HEK293 (cell line): ENCODE measurements at regions not wholly inside any gene's neighbourhood (a gene's known extent, or its start where the extent isn't known, plus 50 kb on each side); places are given as distances from the start of the nearest gene placed in this dataset.

Experiments used
- CTCF ChIA-PET: fragments of 350-600 bp; formaldehyde crosslinking; extraction: SDS; loops from one replicate; lab custom pipeline; 2021; ENCODE audit warnings: antibody characterized with exemption; lab: Yijun Ruan, JAX
- POLR2A ChIA-PET: fragments of 300-600 bp; formaldehyde crosslinking; extraction: SDS; loops from one replicate; lab custom pipeline; 2020; ENCODE audit warnings: antibody characterized with exemption, inconsistent platforms; lab: Yijun Ruan, JAX
- H3K27ac ChIP-seq: fragments of 200-500 bp; sonication (Bioruptor generic); 2 replicates; pipeline ENCODE4 v1.5.1; 2014; ENCODE audit warnings: low read depth, low read length, control low read depth, inconsistent platforms; ENCODE audit errors: extremely low read depth
- H3K36me3 ChIP-seq, 2 experiments: fragments of 200-500 bp in 1 of 2; sonication (Bioruptor generic) in 1 of 2; 1 replicate in 1 of 2; 2 replicates in 1 of 2; pipeline ENCODE4 v1.5.1; 2014 to 2017; ENCODE audit warnings: inconsistent platforms in 2 of 2, low read length in 2 of 2; ENCODE audit not compliant: control insufficient read depth in 2 of 2, insufficient read depth in 1 of 2
- H3K4me1 ChIP-seq: fragments of 200-500 bp; sonication (Bioruptor generic); 2 replicates; pipeline ENCODE4 v1.5.1; 2014; ENCODE audit warnings: mild to moderate bottlenecking, low read length, inconsistent platforms; ENCODE audit not compliant: control insufficient read depth, insufficient read depth
- H3K4me3 ChIP-seq: 2 replicates; pipeline ENCODE4 v1.5.1; 2011; ENCODE audit warnings: low read depth, mild to moderate bottlenecking, control low read depth, low read length, moderate library complexity
- H3K9me3 ChIP-seq: fragments of 200-500 bp; sonication (Bioruptor generic); 2 replicates; pipeline ENCODE4 v1.5.1; 2014; ENCODE audit warnings: low read depth, low read length, inconsistent platforms; ENCODE audit not compliant: control insufficient read depth, insufficient read depth
- BCL11A ChIP-seq: fragments of 450-650 bp; formaldehyde crosslinking; IDR thresholded peaks from 2 replicates; pipeline ENCODE4 v1.5.1; 2016; ENCODE audit warnings: low read depth, missing biosample characterization, missing genetic modification characterization
- FEZF1 ChIP-seq: fragments of 450-650 bp; formaldehyde crosslinking; IDR thresholded peaks from 2 replicates; pipeline ENCODE4 v1.5.1; 2016; ENCODE audit warnings: missing biosample characterization, missing genetic modification characterization
- HOXD13 ChIP-seq: sonication (generic); formaldehyde crosslinking; IDR thresholded peaks from 2 replicates; pipeline ENCODE4 v1.8.0; 2022; ENCODE audit warnings: missing genetic modification reagents, borderline replicate concordance
- KLF7 ChIP-seq: fragments of 450-650 bp; formaldehyde crosslinking; IDR thresholded peaks from 2 replicates; pipeline ENCODE4 v1.5.1; 2016; ENCODE audit warnings: missing biosample characterization, missing genetic modification characterization, borderline replicate concordance
- KLF8 ChIP-seq: fragments of 450-650 bp; formaldehyde crosslinking; IDR thresholded peaks from 2 replicates; pipeline ENCODE4 v1.5.1; 2016; ENCODE audit warnings: missing biosample characterization, missing genetic modification characterization
- KLF9 ChIP-seq: fragments of 450-650 bp; formaldehyde crosslinking; IDR thresholded peaks from 2 replicates; pipeline ENCODE4 v1.5.1; 2016; ENCODE audit warnings: missing biosample characterization, missing genetic modification characterization, low read depth
- ZBTB1 ChIP-seq: fragments of 450-650 bp; formaldehyde crosslinking; IDR thresholded peaks from 2 replicates; pipeline ENCODE4 v1.5.1; 2016; ENCODE audit warnings: missing biosample characterization, missing genetic modification characterization
- ZBTB21 ChIP-seq: fragments of 450-650 bp; formaldehyde crosslinking; IDR thresholded peaks from 2 replicates; pipeline ENCODE4 v1.5.1; 2017; ENCODE audit warnings: missing biosample characterization, missing genetic modification characterization
- ZBTB49 ChIP-seq: fragments of 450-650 bp; formaldehyde crosslinking; IDR thresholded peaks from 2 replicates; pipeline ENCODE4 v1.5.1; 2016; ENCODE audit warnings: missing biosample characterization, missing genetic modification characterization, low read depth
- ZFP41 ChIP-seq: fragments of 450-650 bp; formaldehyde crosslinking; IDR thresholded peaks from 2 replicates; pipeline ENCODE4 v1.5.1; 2016; ENCODE audit warnings: missing biosample characterization, missing genetic modification characterization, borderline replicate concordance
- ZNF138 ChIP-seq: fragments of 450-650 bp; formaldehyde crosslinking; IDR thresholded peaks from 2 replicates; pipeline ENCODE4 v1.5.1; 2016; ENCODE audit warnings: missing biosample characterization, missing genetic modification characterization, borderline replicate concordance
- ZNF148 ChIP-seq: fragments of 450-650 bp; formaldehyde crosslinking; IDR thresholded peaks from 2 replicates; pipeline ENCODE4 v1.5.0; 2017; ENCODE audit warnings: missing biosample characterization, missing genetic modification characterization, borderline replicate concordance
- ZNF221 ChIP-seq: fragments of 450-650 bp; formaldehyde crosslinking; IDR thresholded peaks from 2 replicates; pipeline ENCODE4 v1.5.1; 2017; ENCODE audit warnings: missing biosample characterization, missing genetic modification characterization, borderline replicate concordance
- ZNF302 ChIP-seq: fragments of 450-650 bp; formaldehyde crosslinking; IDR thresholded peaks from 2 replicates; pipeline ENCODE4 v1.5.1; 2016; ENCODE audit warnings: missing biosample characterization, missing genetic modification characterization, low read depth
- ZNF501 ChIP-seq: fragments of 450-650 bp; formaldehyde crosslinking; IDR thresholded peaks from 2 replicates; pipeline ENCODE4 v1.5.1; 2016; ENCODE audit warnings: missing biosample characterization, missing genetic modification characterization
- ZNF529 ChIP-seq: fragments of 450-650 bp; formaldehyde crosslinking; IDR thresholded peaks from 2 replicates; pipeline ENCODE4 v1.5.1; 2017; ENCODE audit warnings: missing genetic modification characterization, missing biosample characterization; ENCODE audit not compliant: insufficient replicate concordance
- ZNF596 ChIP-seq: fragments of 450-650 bp; IDR thresholded peaks from 2 replicates; pipeline ENCODE4 v1.5.0; 2018; ENCODE audit warnings: missing biosample characterization, mild to moderate bottlenecking, missing genetic modification characterization, moderate library complexity
- ZNF629 ChIP-seq: fragments of 450-650 bp; formaldehyde crosslinking; IDR thresholded peaks from 2 replicates; pipeline ENCODE4 v1.5.1; 2017; ENCODE audit warnings: missing biosample characterization, missing genetic modification characterization
- ZNF654 ChIP-seq: fragments of 450-650 bp; formaldehyde crosslinking; IDR thresholded peaks from 2 replicates; pipeline ENCODE4 v1.5.1; 2016; ENCODE audit warnings: low read depth, missing biosample characterization, missing genetic modification characterization
- ZNF707 ChIP-seq: fragments of 450-650 bp; formaldehyde crosslinking; IDR thresholded peaks from 2 replicates; pipeline ENCODE4 v1.5.1; 2016; ENCODE audit warnings: missing biosample characterization, missing genetic modification characterization
- ZNF76 ChIP-seq: fragments of 450-650 bp; formaldehyde crosslinking; IDR thresholded peaks from 2 replicates; pipeline ENCODE4; 2016; ENCODE audit warnings: low read depth, missing biosample characterization, missing genetic modification characterization, borderline replicate concordance
- TF ChIP-seq, protein P1 (sequence below): fragments of 450-650 bp; formaldehyde crosslinking; IDR thresholded peaks from 2 replicates; pipeline ENCODE4 v1.5.1; 2017; ENCODE audit warnings: missing biosample characterization, mild to moderate bottlenecking, missing genetic modification characterization, moderate library complexity
- TF ChIP-seq, protein P2 (sequence below): fragments of 450-650 bp; formaldehyde crosslinking; IDR thresholded peaks from 2 replicates; pipeline ENCODE4; 2016; ENCODE audit warnings: missing biosample characterization, missing genetic modification characterization
- TF ChIP-seq, protein P3 (sequence below): fragments of 450-650 bp; formaldehyde crosslinking; IDR thresholded peaks from 2 replicates; pipeline ENCODE4 v1.5.1; 2016; ENCODE audit warnings: missing biosample characterization, missing genetic modification characterization
- TF ChIP-seq, protein P4 (sequence below): fragments of 450-650 bp; formaldehyde crosslinking; IDR thresholded peaks from 2 replicates; pipeline ENCODE4 v1.5.1; 2016; ENCODE audit warnings: missing biosample characterization, missing genetic modification characterization
- TF ChIP-seq, protein P5 (sequence below): fragments of 450-650 bp; formaldehyde crosslinking; IDR thresholded peaks from 2 replicates; pipeline ENCODE4 v1.5.1; 2016; ENCODE audit warnings: missing biosample characterization, missing genetic modification characterization

- Histone ChIP-seq H3K4me1 (no peaks in the 10 kb centered on the region), H3K4me3 (no peak overlapping the region), H3K27ac (no peak overlapping the region), H3K36me3 (no peaks in the 10 kb centered on the region), H3K9me3 (no peaks in the 10 kb centered on the region)
- ChIA-PET POLR2A (no interaction called here), CTCF (no interaction called here)
- TF ChIP-seq ZNF654 (tag by site-specific recombination): no peak
- no peak for TF ChIP-seq ZNF629
- TF ChIP-seq ZBTB21: no peak
- TF ChIP-seq ZNF148 (tag by site-specific recombination): no peak
- no peak for TF ChIP-seq ZNF76 (tag by site-specific recombination)
- no peak for TF ChIP-seq ZNF221 (tag by site-specific recombination)
- no peak for TF ChIP-seq HOXD13
- TF ChIP-seq KLF8: no peak
- no peak for TF ChIP-seq ZNF501 (tag by site-specific recombination)
- no peak for TF ChIP-seq ZNF302 (tag by site-specific recombination)
Observed at GRCh38 chr18:27411013-27411412, 225.9 kb upstream of the CHST9 start.

- CTCF ChIA-PET: no interaction called here
- no peak overlapping the region for H3K27ac ChIP-seq
- no peaks in the 10 kb centered on the region for H3K4me1 ChIP-seq
- H3K9me3 ChIP-seq: no peaks in the 10 kb centered on the region
- POLR2A ChIA-PET: no interaction called here
- no peak overlapping the region for H3K4me3 ChIP-seq
- no peaks in the 10 kb centered on the region for H3K36me3 ChIP-seq
- no peak for TF ChIP-seq ZFP41 (tag by site-specific recombination)
- no peak for TF ChIP-seq ZBTB1 (tag by site-specific recombination)
- TF ChIP-seq ZBTB49 (tag by site-specific recombination): no peak
- TF ChIP-seq ZNF596 (tag by site-specific recombination): no peak
- TF ChIP-seq, protein P1, sequence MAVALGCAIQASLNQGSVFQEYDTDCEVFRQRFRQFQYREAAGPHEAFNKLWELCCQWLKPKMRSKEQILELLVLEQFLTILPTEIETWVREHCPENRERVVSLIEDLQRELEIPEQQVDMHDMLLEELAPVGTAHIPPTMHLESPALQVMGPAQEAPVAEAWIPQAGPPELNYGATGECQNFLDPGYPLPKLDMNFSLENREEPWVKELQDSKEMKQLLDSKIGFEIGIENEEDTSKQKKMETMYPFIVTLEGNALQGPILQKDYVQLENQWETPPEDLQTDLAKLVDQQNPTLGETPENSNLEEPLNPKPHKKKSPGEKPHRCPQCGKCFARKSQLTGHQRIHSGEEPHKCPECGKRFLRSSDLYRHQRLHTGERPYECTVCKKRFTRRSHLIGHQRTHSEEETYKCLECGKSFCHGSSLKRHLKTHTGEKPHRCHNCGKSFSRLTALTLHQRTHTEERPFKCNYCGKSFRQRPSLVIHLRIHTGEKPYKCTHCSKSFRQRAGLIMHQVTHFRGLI (tag by site-specific recombination): no peak
- TF ChIP-seq, protein P2, sequence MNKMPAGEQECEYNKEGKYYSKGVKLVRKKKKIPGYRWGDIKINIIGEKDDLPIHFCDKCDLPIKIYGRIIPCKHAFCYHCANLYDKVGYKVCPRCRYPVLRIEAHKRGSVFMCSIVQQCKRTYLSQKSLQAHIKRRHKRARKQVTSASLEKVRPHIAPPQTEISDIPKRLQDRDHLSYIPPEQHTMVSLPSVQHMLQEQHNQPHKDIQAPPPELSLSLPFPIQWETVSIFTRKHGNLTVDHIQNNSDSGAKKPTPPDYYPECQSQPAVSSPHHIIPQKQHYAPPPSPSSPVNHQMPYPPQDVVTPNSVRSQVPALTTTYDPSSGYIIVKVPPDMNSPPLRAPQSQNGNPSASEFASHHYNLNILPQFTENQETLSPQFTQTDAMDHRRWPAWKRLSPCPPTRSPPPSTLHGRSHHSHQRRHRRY (tag by site-specific recombination): no peak
- no peak for TF ChIP-seq ZNF138
- TF ChIP-seq BCL11A (tag by site-specific recombination): no peak
- TF ChIP-seq, protein P3, sequence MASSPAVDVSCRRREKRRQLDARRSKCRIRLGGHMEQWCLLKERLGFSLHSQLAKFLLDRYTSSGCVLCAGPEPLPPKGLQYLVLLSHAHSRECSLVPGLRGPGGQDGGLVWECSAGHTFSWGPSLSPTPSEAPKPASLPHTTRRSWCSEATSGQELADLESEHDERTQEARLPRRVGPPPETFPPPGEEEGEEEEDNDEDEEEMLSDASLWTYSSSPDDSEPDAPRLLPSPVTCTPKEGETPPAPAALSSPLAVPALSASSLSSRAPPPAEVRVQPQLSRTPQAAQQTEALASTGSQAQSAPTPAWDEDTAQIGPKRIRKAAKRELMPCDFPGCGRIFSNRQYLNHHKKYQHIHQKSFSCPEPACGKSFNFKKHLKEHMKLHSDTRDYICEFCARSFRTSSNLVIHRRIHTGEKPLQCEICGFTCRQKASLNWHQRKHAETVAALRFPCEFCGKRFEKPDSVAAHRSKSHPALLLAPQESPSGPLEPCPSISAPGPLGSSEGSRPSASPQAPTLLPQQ (tag by site-specific recombination): no peak
- TF ChIP-seq KLF7 (tag by site-specific recombination): no peak
- TF ChIP-seq FEZF1 (tag by site-specific recombination): no peak
- TF ChIP-seq ZNF707: no peak
- TF ChIP-seq, protein P4, sequence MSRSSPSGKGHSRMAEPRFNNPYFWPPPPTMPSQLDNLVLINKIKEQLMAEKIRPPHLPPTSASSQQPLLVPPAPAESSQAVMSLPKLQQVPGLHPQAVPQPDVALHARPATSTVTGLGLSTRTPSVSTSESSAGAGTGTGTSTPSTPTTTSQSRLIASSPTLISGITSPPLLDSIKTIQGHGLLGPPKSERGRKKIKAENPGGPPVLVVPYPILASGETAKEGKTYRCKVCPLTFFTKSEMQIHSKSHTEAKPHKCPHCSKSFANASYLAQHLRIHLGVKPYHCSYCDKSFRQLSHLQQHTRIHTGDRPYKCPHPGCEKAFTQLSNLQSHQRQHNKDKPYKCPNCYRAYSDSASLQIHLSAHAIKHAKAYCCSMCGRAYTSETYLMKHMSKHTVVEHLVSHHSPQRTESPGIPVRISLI (tag by site-specific recombination): no peak
- TF ChIP-seq, protein P5, sequence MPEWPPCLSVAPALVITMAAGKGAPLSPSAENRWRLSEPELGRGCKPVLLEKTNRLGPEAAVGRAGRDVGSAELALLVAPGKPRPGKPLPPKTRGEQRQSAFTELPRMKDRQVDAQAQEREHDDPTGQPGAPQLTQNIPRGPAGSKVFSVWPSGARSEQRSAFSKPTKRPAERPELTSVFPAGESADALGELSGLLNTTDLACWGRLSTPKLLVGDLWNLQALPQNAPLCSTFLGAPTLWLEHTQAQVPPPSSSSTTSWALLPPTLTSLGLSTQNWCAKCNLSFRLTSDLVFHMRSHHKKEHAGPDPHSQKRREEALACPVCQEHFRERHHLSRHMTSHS: no peak
- no peak for TF ChIP-seq KLF9 (tag by site-specific recombination)
- no peak for TF ChIP-seq ZNF529
Observed at GRCh38 chr18:27404855-27405254, 219.7 kb upstream of the CHST9 start.
